CD4-positive, alpha-beta T cell treated with Interleukin-15 for 4 hours (primary cell): ENCODE measurements at regions not wholly inside any gene's neighbourhood (a gene's known extent, or its start where the extent isn't known, plus 50 kb on each side); places are given as distances from the start of the nearest gene placed in this dataset.

Source experiments
- DNase-seq: peaks from one replicate; pipeline ENCODE4 v3.0.0-alpha.2; 2020; ENCODE audit warnings: low spot score

GRCh38 chr1:199746666-199747384 lies 280.7 kb upstream of the NR5A2 start:
- DNase-seq, result no peak

GRCh38 chr1:199747984-199748383 lies 279.5 kb upstream of the NR5A2 start:
- no peak for DNase-seq

DNA sequence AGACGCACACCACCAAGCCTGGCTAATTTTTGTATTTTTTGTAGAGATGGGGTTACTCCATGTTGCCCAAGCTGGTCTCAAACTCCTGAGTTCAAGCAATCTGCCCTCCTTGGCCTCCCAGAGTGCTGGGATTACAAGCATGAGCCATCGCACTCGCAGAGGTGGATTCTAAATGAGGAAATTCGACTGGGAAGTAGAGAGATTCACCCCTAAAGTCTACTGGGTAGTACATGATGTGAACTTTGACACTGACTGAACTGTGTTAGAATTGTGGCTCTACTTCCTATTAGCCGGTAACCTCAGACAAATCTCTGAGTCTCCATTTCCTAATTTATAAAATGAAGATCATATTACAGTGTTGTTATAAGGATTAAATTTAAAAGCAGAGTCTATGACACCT lies 276.0 kb upstream of the NR5A2 start:
- no peak for DNase-seq

- DNase-seq, result no peak
Measured at GRCh38 chr1:199751962-199752687, 275.4 kb upstream of the NR5A2 start.

DNA sequence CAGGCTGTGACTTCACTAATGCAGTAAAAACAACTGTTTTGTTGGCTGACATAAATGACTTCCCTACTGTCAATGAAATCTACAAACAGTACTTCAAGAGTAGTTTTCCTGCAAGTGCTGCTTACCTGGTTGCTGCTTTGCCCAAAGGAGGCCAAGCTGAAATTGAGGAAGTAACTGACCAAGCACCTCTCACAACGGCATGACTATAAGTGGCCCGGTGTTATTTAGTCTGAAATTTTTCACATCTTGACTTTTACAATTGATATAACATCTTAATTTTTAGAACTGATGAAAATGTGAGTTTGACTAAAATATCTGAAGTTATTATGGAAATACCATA lies 274.9 kb upstream of the NR5A2 start:
- DNase-seq, result no peak

GRCh38 chr1:199753513-199753912 lies 274.0 kb upstream of the NR5A2 start:
- DNase-seq, result no peak

DNA sequence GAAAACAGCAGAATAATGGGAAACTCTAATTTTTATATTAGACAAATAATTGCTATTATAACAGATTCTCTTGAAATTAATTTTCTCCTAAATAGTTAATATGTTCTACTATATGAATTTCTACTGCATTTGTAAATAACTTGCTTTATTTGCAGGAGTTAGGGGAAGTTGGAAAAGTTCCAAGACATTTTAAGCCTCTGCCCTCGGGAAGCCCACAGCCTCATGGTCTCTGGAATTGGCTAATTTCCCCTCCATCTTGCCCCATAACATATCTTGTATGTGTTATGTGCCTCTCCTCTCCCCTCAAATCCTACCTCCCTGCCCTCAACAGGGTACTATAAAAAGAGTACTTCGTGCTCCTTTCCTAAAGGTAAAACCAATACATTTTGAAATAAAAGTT lies 271.4 kb upstream of the NR5A2 start:
- no peak for DNase-seq

DNA sequence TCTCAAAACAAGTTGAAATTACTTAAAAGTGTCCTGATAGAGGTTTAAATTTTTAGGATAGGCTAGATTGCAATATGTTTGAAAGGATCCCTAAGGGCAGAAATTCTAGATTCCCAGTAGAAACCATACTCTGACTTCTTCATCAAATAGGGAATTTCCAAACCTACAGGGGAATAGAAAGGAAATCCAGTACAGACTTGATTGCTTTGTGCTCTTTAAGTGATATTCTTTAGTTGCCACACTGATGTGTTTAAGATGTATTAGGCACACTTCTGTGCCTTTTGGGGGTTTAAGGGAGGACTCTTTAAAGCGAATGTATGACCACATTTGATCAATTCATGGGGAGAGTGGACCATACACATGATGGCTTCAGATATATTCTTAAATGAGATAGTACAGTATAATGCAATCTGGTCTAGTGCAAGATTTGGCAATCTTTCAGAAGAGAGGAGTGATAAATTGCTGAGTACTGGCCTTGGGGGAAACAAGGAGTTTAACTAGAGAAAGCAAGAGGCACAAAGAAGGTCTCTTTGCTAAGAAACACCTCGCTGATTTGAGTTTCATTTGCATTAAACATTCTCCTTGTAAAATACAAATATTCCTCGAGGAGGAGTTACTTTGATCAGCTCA lies 268.8 kb upstream of the NR5A2 start:
- no peak for DNase-seq

DNA sequence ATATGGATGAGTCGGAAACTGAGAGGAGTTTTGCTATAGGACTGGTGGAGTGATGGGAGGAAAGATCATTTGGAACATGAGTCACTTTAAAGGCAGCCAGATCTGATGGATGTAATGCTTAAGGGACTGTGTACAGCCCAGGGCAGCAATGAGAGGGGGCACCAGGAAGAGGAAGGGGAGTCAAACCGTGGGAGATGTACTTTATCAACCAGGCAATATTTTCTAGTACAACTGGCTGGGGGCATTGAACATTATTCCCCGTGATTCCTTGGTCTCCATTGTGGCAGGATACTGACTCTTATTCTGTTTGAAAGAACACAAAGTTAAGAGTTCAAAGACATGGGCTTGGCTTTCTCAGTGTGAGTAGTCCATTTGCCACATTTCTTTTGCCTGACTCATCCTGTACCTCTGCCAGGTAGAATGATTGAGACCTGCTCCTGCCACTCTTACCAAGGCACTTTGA lies 268.2 kb upstream of the NR5A2 start:
- no peak for DNase-seq

DNA sequence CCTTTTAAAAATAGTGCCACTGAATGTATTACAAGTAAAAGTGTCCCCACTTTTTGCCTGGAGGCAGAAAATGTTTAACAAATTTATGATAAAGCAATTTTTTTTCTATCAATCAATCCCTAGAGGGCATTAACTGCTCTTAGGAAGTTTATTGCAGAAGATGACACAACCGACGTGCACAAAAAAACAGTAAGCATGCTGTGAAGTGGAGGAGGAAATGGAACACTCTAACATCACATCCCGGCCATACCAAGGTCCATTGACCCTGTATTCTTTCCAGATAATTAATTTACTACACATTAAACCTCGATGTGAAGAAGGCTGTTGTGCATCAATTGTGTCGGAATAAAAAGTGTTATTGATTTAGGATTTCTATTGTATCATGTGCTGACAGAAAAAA lies 264.9 kb upstream of the NR5A2 start:
- no peak for DNase-seq

- no peak for DNase-seq
Measured at GRCh38 chr1:199766218-199766792, 261.2 kb upstream of the NR5A2 start.

DNA sequence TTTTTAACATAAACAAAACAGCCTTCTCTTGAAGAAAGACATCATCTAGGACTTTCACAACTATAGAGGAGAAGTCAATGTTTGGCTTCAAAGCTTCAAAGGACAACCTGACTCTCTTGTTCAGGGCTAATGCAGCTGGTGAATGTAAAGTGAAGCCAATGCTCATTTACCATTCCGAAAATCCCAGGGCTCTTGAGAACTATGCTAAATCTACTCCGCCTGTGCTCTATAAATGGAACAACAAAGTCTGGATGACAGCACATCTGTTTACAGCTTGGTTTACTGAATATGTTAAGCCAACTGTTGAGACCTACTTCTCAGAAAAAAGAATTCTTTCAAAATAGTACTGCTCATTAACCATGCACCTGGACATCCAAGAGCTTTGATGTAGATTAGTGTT lies 259.8 kb upstream of the NR5A2 start:
- DNase-seq, result no peak

DNA sequence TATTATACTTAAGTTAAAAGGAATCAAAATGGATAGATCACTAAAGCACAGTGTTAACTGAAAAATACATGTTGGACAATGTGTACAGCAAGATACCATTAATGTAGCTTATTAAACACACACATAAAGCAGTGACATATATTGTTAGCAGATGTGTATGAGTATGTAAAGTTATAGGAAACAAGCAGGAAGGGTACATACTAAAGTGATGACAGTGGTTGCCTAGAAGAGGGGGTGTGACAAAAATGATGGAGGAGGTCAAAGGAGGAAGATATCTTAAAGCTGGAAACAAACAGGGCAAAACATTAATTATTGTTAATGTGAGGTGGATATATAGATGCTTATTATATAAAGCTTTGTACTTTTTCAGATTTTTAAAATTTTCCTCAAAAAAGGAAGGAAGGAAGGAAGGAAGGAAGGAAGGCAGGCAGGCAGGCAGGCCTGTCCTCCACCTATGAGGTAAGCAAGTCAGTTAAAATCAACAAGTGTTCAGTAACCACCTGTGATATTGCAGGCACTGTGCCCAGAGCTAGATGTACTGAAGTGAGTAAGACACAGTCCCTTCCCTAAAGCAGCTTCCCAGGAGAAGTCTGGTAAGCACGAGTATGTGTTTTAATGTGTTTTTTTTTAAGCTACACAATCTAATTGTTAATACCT lies 252.9 kb upstream of the NR5A2 start:
- DNase-seq, result no peak

GRCh38 chr1:199776768-199777497 lies 250.6 kb upstream of the NR5A2 start:
- DNase-seq, result no peak

DNA sequence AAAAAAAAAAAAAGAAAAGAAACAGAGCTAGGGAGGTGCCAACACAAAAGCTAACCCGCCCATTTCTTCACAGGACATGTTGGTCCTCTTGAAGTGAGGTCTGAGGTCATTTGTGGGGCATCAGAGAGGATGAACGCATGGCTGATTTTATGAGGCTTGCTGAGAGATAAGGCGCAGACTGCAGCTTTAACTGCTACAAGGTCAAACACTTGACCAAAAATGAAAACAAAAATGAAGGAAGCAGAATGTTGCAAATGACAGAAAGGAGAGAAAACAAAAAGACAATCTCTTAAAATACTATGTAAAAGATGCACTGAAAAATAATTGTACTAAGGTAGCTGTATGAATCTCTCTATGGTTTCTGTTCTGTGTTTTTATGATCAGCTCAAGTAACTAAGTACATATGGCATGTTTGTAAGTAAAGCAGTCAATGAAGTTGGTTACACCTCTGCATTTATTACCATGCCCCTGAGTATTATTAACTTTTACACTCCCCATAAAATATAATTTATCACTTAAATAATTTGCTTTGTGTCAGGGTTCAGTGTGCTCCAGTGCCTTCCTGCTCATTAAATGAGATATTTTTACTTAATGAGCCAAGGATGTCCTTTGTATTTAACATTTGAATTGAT lies 249.1 kb upstream of the NR5A2 start:
- no peak for DNase-seq

GRCh38 chr1:199780091-199780490 lies 247.4 kb upstream of the NR5A2 start:
- no peak for DNase-seq

DNA sequence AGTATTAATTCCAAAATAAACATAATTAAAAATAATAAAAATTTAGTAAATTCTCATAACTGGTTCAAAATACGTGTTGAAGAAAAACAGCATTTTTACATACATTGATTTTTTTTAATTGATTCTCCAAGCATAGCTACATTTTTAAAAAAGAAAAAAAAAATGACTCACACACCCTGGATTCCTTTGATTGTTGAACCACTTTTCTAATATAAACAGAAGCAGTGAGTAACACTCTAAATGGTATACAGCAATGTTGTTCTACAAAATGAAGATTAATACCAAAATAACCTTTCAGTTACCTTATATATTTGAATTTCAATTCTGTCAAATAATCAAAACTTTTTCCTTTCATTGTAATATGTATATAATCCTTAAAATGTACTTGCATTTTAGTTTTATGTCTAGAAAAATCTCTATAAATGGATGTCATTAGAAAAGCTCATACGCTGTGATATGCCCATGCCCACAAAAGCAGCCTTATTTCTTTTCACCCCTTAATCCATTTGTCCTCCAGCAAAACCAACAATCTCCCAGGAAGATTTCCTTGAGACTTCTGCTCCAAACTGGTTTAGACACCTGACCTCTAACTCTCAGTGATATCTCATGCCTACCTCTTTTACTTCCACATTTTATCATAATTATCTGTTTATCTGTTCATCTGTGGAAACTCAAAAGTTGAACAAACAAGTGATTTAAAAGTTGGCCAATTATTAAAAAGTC lies 246.4 kb upstream of the NR5A2 start:
- no peak for DNase-seq

GRCh38 chr1:199784138-199784895 lies 243.2 kb upstream of the NR5A2 start:
- DNase-seq, result no peak

DNA sequence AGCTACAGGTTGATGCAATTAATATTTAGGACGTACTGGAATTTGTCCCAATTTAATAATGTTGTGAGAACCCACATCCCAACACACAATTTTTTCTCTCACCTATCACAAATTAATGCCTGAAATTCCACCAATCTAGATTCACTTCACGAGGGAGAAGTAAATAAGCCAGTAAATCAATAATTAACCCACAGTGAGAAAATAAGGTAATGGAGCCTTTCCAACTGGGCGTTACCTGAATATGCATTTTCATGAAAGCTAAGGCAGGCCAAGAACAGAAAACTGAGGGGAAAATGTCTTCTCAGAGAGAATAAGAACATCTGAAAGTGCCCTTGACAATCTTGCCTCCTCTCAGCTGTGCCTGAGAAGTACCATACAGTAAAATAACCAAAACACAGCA lies 240.8 kb upstream of the NR5A2 start:
- DNase-seq, result no peak

DNA sequence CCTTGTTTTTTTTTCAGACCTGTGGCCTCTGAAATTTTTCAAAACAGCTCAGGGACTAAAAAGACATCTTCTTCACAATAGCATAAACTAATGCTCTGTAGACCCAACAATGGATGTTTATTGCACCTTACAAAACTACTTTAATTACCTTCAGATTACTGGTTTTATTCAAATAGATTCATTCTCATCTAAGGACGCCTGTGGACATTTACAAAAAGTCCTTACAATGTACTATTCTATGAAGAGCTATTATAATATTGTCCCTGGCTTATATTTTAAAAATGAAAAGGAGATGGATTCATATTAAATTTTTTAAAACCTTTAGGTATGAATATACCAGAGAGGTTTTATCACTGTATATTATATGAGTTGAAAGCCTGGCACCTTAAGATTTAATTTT lies 238.4 kb upstream of the NR5A2 start:
- no peak for DNase-seq
